ENCODE measurements at regions not wholly inside any gene's neighbourhood (a gene's known extent, or its start where the extent isn't known, plus 50 kb on each side); places are given as distances from the start of the nearest gene placed in this dataset.

DNA sequence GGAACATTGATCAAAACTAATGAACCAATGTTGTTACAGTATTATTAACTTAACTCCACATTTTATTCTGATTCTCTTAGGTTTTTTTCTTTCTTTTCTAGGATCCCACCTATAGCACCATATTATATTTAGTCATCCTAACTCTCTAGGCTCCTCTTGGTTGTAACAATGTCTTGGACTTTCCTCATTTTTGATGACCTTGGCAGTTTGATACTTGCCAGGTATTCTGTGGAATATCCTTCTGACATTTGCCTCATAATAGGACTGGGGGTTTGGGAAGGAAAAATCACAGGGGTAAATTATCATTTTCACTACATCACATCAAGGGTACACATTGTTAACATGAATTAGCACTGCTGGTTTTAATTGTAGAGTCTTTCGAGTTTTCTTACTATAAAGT is 851.6 kb upstream of the SOX9 start:
- intact Hi-C loops (cut with DNase I): no loop called here
- no peak overlapping the region for H3K9ac ChIP-seq (ENCODE audit: low read length in 3 of 3)

DNA sequence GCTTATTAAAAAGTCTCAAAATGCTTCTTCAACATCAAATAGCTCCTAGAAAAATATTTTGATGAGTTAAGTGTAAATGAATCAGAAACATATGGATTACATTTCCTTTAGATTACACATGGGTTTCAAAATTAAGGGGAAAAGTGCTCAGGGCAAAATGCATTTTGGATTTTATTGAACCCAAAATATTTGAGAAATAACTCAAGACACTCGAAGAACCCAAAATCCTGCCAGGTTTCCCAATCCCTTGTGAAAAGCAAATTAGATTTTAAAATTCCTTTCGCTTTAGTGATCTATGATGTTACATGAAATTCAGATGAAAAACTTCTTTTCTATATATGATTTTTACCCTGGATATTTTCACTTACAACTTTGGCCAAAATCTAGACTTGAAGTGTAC is 847.4 kb upstream of the SOX9 start:
- intact Hi-C loops (cut with DNase I): no loop called here
- no peak overlapping the region for H3K9ac ChIP-seq (ENCODE audit: low read length in 3 of 3)
- H3K36me3 ChIP-seq (ENCODE audit: control insufficient read depth in 2 of 3, insufficient read depth in 3 of 3, low read length in 3 of 3): no peaks in the 10 kb centered on the region
- no peak overlapping the region for H3K27ac ChIP-seq (ENCODE audit: low read depth in 2 of 2, low read length in 2 of 2)
- FAIRE-seq: no peak
- DNase-seq: no peak
- H3K9me3 ChIP-seq (ENCODE audit: control insufficient read depth in 2 of 3, insufficient read depth in 1 of 3, low read length in 3 of 3): no peaks in the 10 kb centered on the region
- H3K27me3 ChIP-seq (ENCODE audit: control insufficient read depth, insufficient read depth, low read length): no peaks in the 10 kb centered on the region
- no peaks in the 10 kb centered on the region for H3K4me1 ChIP-seq (ENCODE audit: control insufficient read depth in 2 of 3, insufficient read depth in 2 of 3, low read depth in 1 of 3, low read length in 3 of 3)
- TF ChIP-seq CTCF (IDR thresholded peaks at IDR 0.05; ENCODE audit: borderline replicate concordance, extremely low read depth, insufficient read depth): no peak
- no peak overlapping the region for H3K4me3 ChIP-seq (ENCODE audit: low read length in 3 of 3)

More for the DNA sequence above, 851.6 kb upstream of the SOX9 start:
- DNase-seq (no peak), FAIRE-seq (no peak)
- TF ChIP-seq CTCF (IDR thresholded peaks at IDR 0.05; ENCODE audit: borderline replicate concordance, extremely low read depth, insufficient read depth): no peak
- Histone ChIP-seq H3K27me3 (ENCODE audit: control insufficient read depth, insufficient read depth, low read length) (no peaks in the 10 kb centered on the region), H3K4me1 (ENCODE audit: control insufficient read depth in 2 of 3, insufficient read depth in 2 of 3, low read depth in 1 of 3, low read length in 3 of 3) (no peaks in the 10 kb centered on the region), H3K4me3 (ENCODE audit: low read length in 3 of 3) (no peak overlapping the region), H3K27ac (ENCODE audit: low read depth in 2 of 2, low read length in 2 of 2) (no peak overlapping the region), H3K36me3 (ENCODE audit: control insufficient read depth in 2 of 3, insufficient read depth in 3 of 3, low read length in 3 of 3) (no peaks in the 10 kb centered on the region), H3K9me3 (ENCODE audit: control insufficient read depth in 2 of 3, insufficient read depth in 1 of 3, low read length in 3 of 3) (peaks cover 0 to 18% (median 3%) of the 10 kb centered on the region in 3 donors)

- Histone ChIP-seq H3K4me1 (ENCODE audit: control insufficient read depth in 2 of 3, insufficient read depth in 2 of 3, low read depth in 1 of 3, low read length in 3 of 3) (no peaks in the 10 kb centered on the region), H3K9me3 (ENCODE audit: control insufficient read depth in 2 of 3, insufficient read depth in 1 of 3, low read length in 3 of 3) (no peaks in the 10 kb centered on the region), H3K9ac (ENCODE audit: low read length in 3 of 3) (no peak overlapping the region), H3K27me3 (ENCODE audit: control insufficient read depth, insufficient read depth, low read length) (no peaks in the 10 kb centered on the region), H3K36me3 (ENCODE audit: control insufficient read depth in 2 of 3, insufficient read depth in 3 of 3, low read length in 3 of 3) (no peaks in the 10 kb centered on the region), H3K27ac (ENCODE audit: low read depth in 2 of 2, low read length in 2 of 2) (no peak overlapping the region), H3K4me3 (ENCODE audit: low read length in 3 of 3) (no peak overlapping the region)
- no peak for TF ChIP-seq CTCF (IDR thresholded peaks at IDR 0.05; ENCODE audit: borderline replicate concordance, extremely low read depth, insufficient read depth)
- no peak for FAIRE-seq
- DNase-seq: peak in 1 of 5 donors; percentile 14
- intact Hi-C loops (cut with DNase I): no loop called here
Observed at GRCh38 chr17:71276079-71276478, 844.7 kb upstream of the SOX9 start.

- Histone ChIP-seq H3K9me3 (ENCODE audit: control insufficient read depth in 2 of 3, insufficient read depth in 1 of 3, low read length in 3 of 3) (no peaks in the 10 kb centered on the region), H3K36me3 (ENCODE audit: control insufficient read depth in 2 of 3, insufficient read depth in 3 of 3, low read length in 3 of 3) (no peaks in the 10 kb centered on the region), H3K4me1 (ENCODE audit: control insufficient read depth in 2 of 3, insufficient read depth in 2 of 3, low read depth in 1 of 3, low read length in 3 of 3) (no peaks in the 10 kb centered on the region), H3K4me3 (ENCODE audit: low read length in 3 of 3) (no peak overlapping the region), H3K27ac (ENCODE audit: low read depth in 2 of 2, low read length in 2 of 2) (no peak overlapping the region), H3K9ac (ENCODE audit: low read length in 3 of 3) (no peak overlapping the region), H3K27me3 (ENCODE audit: control insufficient read depth, insufficient read depth, low read length) (no peaks in the 10 kb centered on the region)
- FAIRE-seq: no peak
- TF ChIP-seq CTCF (IDR thresholded peaks at IDR 0.05; ENCODE audit: borderline replicate concordance, extremely low read depth, insufficient read depth): no peak
- no peak for DNase-seq
- intact Hi-C loops (cut with DNase I): no loop called here
Observed at GRCh38 chr17:71283486-71283885, 837.3 kb upstream of the SOX9 start.

Measured in kidney (tissue), 13 donors.